ENCODE measurements at regions not wholly inside any gene's neighbourhood (a gene's known extent, or its start where the extent isn't known, plus 50 kb on each side); places are given as distances from the start of the nearest gene placed in this dataset.

DNA sequence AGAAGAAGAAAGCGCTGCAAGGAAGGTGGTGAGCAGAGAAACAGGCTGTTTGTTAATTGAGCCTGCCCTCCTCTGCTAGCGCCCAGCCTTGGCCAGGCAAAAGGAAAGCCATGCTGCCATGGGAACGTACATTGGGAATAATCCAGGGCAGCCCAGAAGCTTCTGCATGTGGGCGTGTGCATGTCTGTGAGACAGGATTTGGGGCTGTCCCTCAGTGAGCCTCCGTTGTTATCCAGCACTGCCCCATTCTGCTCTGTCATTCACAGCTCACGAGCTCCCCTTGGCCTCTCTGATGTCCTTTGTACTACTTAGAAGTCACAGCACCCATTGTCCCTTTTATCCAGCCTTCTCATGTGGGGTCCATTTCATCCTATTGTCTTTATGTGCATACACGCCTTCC is 239.1 kb upstream of the ROPN1 start:
- in situ Hi-C loops (cut with MboI; ENCODE audit: low pct_unique_long_range_greater_than_20kb, low sequenced_read_pairs, unreplicated experiment): no loop called here
- DNase-seq (ENCODE audit: low spot score): no peak
- TF ChIP-seq, protein P1, sequence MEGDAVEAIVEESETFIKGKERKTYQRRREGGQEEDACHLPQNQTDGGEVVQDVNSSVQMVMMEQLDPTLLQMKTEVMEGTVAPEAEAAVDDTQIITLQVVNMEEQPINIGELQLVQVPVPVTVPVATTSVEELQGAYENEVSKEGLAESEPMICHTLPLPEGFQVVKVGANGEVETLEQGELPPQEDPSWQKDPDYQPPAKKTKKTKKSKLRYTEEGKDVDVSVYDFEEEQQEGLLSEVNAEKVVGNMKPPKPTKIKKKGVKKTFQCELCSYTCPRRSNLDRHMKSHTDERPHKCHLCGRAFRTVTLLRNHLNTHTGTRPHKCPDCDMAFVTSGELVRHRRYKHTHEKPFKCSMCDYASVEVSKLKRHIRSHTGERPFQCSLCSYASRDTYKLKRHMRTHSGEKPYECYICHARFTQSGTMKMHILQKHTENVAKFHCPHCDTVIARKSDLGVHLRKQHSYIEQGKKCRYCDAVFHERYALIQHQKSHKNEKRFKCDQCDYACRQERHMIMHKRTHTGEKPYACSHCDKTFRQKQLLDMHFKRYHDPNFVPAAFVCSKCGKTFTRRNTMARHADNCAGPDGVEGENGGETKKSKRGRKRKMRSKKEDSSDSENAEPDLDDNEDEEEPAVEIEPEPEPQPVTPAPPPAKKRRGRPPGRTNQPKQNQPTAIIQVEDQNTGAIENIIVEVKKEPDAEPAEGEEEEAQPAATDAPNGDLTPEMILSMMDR (IDR thresholded peaks at IDR 0.05; ENCODE audit: extremely low read depth, insufficient read depth, missing control alignments): no peak

DNA sequence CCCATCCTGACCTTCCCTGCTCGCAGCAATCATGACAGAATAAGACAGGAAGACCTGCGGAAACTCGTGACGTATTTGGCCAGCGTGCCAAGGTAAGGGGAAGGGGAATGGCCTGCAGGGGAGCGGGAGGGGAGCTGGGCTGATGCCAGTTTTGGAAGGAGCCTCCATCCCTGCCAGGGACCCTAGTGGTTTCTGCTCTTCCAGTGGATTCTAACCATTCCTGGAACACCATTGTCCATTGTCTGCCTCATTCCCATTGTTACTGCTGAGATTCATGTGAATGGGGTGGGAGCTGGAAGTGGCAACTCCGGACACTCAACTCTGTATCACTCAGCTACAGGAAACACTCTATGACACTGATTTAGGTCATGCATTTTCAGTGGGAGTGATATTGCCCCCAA is 242.9 kb upstream of the ROPN1 start:
- no peak for DNase-seq (ENCODE audit: low spot score)
- TF ChIP-seq, protein P1 (IDR thresholded peaks at IDR 0.05; ENCODE audit: extremely low read depth, insufficient read depth, missing control alignments): no peak
- in situ Hi-C loops (cut with MboI; ENCODE audit: low pct_unique_long_range_greater_than_20kb, low sequenced_read_pairs, unreplicated experiment): no loop called here

DNA sequence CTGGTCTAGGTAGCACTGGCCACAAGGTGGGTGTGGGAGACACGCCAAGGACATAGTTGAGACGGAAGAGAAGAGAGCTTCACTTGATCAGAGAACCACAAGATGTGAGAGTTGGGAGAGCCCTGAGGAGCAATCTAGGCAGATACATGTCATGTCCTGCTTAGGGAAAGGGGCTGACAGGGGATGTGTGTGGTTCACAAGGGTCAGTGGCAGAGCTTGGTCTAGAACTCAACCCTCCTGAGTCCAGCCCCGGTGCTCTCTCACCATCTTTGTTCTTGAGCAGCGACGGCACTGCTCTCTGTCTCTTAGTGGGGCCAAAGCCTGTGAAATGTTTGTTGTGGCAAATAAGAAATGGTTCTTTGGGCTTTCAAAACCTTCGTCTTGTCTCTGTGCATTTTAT is 243.5 kb upstream of the ROPN1 start:
- TF ChIP-seq, protein P1 (IDR thresholded peaks at IDR 0.05; ENCODE audit: extremely low read depth, insufficient read depth, missing control alignments): no peak
- in situ Hi-C loops (cut with MboI; ENCODE audit: low pct_unique_long_range_greater_than_20kb, low sequenced_read_pairs, unreplicated experiment): no loop called here
- no peak for DNase-seq (ENCODE audit: low spot score)

DNA sequence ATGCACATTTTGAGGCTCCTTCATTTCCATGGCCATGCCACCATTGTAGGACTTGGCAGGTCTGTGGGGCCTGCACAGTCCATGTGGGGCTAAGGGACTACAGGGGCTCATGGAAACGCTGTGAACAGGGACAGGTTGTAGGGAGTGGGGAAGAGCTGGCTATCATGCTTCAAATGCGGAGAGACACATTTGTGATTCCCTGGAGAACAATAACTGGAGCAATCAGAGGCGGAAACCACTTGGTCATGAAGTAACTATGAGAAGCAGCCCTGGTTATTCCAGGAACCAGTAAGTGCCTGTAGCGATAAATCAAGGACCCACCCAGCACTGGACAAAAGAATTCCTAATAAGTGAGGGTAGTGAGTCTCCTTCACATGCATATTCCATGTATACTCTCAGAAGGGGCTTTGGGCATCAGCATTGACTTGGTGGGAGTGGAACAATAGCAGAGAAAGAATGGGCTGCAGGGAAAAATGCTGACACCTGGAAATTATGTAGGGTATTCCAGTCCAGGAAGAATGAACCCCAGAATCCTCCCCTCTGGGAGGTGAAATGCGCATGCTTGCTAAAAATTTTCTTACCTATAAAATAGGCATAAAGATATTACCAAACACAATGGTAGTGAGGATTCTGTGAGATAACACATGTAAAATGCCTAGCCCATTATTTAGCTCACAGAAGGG is 251.4 kb upstream of the ROPN1 start:
- TF ChIP-seq, protein P1 (IDR thresholded peaks at IDR 0.05; ENCODE audit: extremely low read depth, insufficient read depth, missing control alignments): no peak
- no peak for DNase-seq (ENCODE audit: low spot score)
- in situ Hi-C loops (cut with MboI; ENCODE audit: low pct_unique_long_range_greater_than_20kb, low sequenced_read_pairs, unreplicated experiment): no loop called here

DNA sequence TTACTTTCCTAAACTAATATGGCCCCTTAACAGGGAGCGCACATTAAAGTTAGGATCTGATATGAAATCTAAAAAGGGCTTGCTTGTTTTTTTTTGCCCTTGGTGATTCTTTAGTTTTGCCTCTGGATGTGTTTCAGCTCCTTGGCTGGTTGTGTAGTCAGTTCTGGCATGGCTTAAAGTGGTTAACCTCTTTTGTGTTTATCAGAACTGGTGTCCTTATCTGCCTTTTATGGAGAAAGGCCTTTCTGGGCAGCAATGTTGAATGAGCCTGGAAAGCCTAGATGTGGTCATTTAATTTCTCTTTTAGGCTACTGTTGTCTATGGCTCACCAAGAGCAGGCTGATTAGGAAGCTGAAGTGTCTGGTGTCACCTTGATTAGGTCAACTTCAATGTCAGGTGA is 254.5 kb upstream of the ROPN1 start:
- in situ Hi-C loops (cut with MboI; ENCODE audit: low pct_unique_long_range_greater_than_20kb, low sequenced_read_pairs, unreplicated experiment): no loop called here
- DNase-seq (ENCODE audit: low spot score): no peak

DNA sequence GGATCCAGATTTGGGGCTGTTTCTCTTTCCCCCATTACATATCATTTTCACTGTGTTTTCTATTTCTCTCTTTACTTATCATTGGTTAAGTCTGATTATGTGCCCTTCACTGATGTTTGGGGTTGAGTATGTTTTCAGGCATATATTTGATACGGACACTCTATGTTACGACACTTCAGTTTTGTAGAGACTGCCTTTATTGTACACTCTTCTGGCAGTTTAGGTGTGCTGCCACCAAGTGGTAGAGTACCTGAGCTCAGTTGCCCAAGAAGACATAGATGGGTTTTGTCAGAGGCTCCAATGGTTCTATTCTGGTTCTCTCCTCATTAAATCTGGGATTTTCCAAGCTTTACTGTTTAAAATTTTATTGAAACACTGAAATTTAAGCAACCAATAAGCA is 255.0 kb upstream of the ROPN1 start:
- TF ChIP-seq, protein P1 (IDR thresholded peaks at IDR 0.05; ENCODE audit: extremely low read depth, insufficient read depth, missing control alignments): peak; percentile 69
- peak; percentile 45 for DNase-seq (ENCODE audit: low spot score)
- in situ Hi-C loops (cut with MboI; ENCODE audit: low pct_unique_long_range_greater_than_20kb, low sequenced_read_pairs, unreplicated experiment): no loop called here

More for the DNA sequence above, 254.5 kb upstream of the ROPN1 start:
- TF ChIP-seq, protein P1 (IDR thresholded peaks at IDR 0.05; ENCODE audit: extremely low read depth, insufficient read depth, missing control alignments): no peak
